ENCODE measurements at regions not wholly inside any gene's neighbourhood (a gene's known extent, or its start where the extent isn't known, plus 50 kb on each side); places are given as distances from the start of the nearest gene placed in this dataset.
A peak's percentile ranks its signal among the peaks of the same experiment; 100 is the strongest.

GRCh38 chr7:41910940-41911600 lies 208.2 kb upstream of the INHBA start:
- DNase-seq, result no peak

GRCh38 chr7:41907444-41907843 lies 204.6 kb upstream of the INHBA start:
- no peak for DNase-seq

- DNase-seq, result no peak
Measured at GRCh38 chr7:41900532-41900931, 197.6 kb upstream of the INHBA start.

DNA sequence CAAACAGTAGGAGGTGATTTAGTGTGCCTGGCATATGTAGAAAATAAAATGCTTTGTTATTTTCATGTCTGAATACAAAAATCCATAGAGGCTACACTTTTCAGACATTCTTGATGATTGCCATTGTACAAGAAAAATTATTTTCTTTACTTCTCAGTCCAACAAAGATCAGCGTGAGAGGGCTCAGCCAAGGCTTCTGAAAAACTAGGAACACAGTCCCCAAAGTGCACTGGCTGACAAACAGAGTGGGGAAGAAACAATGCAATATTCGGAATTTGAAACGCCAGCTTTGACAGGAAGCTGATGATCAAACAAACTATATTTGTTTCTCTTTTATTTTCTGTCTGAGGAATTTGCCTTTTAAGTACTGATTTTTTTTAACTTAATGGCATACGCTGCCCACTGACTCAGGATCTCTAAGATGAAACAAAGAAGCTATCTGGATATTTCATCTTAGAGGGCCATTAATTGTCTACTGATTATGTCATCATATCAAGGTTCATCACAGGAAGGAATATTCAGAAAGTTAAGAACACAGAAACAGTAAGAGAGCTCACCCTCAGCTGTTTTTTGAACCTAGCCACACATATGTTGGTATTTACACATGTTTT lies 197.0 kb upstream of the INHBA start:
- DNase-seq, result no peak

GRCh38 chr7:41893656-41894055 lies 190.8 kb upstream of the INHBA start:
- no peak for DNase-seq

- DNase-seq, result no peak
Measured at GRCh38 chr7:41892356-41893100, 189.6 kb upstream of the INHBA start.

- no peak for DNase-seq
Measured at GRCh38 chr7:41891950-41892349, 189.1 kb upstream of the INHBA start.

DNA sequence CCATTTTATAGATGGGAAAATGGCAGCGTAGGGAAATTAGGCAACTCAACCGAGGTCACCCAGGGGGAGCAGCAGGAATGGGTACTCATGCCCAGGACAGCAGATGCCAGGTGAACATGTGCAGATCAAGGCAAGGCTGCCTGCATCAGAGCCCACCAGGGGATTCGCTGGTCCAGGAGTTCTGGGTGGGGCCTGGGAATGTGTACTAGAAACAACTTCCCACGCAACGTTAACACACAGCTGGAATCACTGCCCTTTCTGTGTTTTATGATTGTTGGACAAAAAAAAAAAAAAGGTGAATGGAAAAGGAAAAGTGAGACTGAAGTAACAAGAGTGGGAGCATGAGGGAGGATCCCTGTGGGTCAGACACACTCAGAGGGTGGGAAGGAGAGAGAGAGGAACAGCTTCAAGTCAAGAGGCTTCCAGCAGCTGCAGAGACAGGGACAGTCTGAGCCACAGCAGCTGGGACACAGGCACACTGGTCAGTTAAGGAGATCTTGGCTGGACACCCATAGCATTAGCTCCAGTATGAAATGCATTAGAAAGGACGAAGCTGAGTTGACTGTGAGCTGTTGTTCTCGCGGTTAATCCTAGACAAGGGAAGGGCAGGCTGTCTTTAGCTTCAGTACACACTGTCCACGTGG lies 187.9 kb upstream of the INHBA start:
- no peak for DNase-seq

- DNase-seq, result no peak
Measured at GRCh38 chr7:41889472-41889871, 186.6 kb upstream of the INHBA start.

- peak; percentile 38 for DNase-seq
Measured at GRCh38 chr7:41889040-41889439, 186.2 kb upstream of the INHBA start.

GRCh38 chr7:41887416-41887815 lies 184.5 kb upstream of the INHBA start:
- DNase-seq, result no peak

DNA sequence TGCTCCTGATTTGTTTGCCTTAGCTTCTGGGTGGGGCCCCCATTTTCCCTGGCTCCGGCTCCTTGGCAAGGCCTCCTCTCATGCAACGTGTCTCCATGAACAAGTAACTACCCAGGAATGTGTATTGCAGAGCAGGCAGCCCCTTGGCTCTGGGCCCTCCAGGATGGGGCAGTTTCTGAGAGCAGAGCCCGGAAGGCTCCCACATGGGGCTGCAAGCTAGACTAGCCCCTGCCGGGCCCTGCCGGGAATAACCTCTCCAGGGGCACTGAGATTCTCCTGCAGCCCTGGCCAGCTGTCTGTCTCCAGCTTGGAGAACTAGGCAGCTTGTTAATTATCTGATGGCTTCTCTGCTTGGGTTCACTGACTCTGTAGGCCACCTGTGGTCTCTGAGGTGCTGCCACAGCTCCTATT lies 184.0 kb upstream of the INHBA start:
- no peak for DNase-seq

DNA sequence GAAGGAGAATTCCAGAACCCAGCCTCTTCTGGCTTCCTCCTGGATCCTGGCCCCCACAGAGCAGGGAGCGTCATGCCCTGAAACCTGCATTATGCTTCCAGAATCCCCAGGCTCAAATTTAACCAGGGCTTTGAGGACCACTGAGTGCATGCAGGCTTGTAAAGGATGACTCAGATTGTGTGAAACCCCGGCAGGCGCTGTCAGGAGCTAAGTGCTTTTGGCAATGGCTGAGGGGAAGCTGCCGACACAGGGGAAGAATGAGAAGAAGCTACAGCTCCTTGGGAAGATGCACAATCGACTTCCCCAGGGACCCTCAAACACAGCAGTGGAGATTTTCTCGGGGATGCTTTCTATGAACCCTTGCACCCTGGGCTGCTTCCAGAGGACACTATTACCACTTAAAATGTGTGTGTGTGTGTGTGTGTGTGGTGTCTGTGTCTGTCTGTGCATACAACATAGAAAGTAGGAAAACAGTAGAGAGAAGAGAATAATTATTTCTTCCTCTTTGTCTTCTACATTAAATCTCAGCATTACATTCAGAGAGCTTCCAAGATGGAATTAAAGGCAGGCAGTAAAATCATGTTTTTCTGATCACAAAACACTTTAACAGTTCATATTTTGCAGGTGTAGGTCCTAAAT lies 183.5 kb upstream of the INHBA start:
- peak; percentile 11 for DNase-seq

DNA sequence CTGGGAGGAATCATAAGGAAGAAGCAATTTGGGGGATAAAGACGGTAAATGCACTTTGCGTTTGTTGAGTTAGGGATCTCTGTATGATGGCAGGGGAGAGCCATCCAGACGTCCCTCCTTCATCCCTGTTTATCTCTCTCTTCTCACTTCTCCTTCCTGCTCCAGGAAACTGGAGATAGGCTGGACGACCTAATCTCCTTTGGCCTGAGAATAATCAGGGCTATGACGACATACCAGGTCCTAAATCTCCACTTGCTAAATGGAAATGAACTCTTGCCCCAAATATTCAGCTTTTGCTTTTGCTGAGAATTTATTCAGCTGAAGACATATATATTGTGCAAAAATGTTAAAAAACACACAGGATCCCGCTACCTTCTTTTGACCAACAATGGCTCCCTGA lies 182.9 kb upstream of the INHBA start:
- no peak for DNase-seq

DNA sequence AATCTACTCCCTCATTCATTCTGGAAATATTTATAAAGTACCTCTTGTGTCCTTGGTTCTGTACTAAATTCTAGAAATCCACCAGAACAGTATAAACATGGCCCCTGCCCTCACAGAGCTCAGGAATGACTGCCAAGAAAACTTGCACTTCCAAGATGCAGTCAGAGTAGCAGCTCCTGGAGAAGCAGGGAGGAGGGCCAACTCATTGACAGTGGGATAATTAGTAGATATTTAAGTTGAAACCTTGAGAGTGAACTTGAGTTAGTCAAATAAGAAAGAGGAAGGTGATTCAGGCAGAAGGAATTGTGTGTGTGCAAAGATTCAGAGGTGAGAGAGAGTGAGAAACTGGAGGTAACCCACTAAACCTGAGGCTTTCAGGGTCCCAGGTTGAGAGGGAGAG lies 182.2 kb upstream of the INHBA start:
- no peak for DNase-seq

DNA sequence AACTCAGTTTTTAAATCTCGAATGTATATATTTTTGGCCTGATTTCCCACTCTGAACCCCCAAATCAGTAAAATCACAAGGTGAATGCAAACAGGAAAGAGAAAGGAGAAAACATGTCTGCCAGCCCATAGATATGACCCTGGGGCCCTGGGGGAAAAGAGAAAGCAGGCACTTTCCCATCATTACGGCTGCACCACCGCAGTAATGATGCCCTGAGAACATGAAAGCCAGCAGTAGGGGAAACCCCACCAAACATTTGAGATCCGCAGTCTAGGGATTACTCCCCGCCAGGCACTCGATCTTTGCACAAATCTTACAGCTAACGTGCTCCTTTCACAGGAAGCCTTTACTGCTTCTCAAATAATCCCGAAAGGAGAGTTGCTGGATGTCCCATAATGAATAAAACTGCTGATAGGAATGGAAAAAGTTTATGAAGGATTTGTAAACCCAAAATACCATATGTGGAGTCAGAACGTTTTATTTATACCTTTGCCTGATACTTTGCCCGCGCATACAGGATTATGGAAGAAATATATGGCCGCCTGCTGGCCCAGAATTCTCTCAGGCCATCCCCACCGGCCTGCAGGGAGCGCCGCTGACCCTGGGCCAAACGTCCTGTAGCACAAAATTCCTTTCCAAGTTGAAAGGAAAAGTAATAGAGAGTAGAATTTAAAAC lies 180.0 kb upstream of the INHBA start:
- DNase-seq, result peak; percentile 17

DNA sequence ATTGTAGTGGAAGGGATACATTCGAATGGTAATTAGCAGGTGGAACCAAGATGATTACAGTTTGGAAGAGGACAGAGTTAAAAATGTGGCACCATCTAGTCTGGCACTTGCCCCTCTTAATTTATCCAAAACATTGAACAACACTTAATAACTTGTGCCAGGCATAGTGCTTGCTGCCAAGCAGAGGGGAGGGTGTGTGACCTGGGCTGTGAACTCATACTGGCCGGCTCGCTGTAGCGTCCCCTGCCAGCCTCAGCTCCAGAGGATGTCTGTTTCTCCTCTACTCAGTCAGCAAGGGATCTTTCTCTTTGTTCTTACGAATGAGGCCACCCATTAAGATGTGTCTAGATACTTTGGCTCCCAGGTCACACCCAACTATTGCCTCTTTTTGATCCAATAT lies 179.4 kb upstream of the INHBA start:
- DNase-seq, result no peak

DNA sequence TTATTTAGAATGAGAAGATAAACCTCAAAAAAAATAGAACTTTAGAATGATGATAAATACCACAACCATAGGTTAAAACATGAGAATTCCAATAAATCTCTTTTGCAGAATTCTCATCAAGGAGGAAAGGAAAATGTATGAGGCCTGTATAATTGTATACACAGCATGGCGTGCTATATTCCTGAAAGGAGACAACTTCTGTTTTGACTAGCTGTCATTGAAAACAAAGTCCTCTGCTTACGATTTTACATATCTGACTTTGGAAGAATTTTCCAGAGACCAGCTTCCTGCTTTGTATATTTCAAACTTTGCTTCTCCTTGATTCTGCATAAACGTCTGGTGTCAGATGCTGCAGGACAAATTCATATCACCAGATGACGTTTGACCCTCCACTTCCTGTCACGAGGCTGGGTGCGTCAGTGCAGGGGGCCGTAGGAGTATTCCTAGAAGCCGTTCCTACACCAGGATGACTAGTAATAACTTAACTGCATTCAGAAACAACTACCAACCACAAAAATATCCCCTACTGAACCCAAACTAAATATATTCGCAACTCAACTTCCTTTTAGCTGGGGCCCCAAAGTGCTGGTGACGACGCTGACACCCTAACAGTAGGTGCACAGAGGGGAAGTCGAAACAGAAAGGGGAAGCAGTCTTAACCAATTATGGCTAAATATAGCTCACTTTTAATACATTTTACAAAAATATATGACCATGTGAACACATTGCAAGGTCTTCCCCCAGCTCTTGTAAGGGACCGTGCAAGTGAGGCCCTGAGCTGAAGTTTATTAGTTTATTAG lies 178.6 kb upstream of the INHBA start:
- DNase-seq, result peak; percentile 90

DNA sequence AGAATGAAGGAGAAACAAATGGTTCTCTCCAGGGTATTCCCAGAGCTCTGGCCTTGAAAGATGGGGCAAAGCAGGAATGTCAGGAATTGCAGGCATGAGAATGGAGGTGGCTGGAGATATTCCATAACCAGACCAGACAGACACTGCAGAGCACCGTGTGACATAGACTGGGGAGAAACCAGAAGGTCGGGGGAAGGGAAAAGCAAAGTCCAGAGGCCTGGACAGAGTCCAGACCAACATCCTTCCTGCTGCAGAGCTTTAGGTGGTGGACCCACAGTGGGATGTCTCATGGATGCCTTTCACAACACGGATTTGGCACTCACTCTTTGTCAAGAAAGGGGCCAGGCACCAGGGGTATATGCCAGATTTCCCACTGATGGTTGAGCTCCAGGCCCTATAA lies 177.2 kb upstream of the INHBA start:
- DNase-seq, result no peak

DNA sequence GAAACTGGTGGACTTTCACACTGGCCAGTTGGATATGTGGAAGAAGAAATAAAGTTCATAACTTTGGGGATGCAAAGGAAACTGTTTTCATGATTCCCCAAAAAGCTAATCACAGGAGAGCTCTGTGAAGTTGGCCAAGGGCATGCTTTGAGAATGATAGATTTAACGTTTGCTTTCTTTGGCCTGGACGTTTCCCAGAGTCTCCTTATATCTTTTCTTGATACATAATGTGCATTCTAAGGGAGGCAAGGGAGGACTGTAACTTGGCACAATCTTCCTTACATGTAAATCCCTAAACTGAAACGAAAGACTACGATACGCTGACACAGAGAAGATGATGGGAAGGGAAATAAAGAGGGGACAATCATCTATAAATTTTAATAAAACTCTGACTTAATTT lies 176.5 kb upstream of the INHBA start:
- DNase-seq, result no peak

Measured in CD4-positive, alpha-beta T cell treated with Interferon gamma for 1 hour (primary cell).